Hypothalamus (tissue), 51 donors: ENCODE measurements at regions not wholly inside any gene's neighbourhood (a gene's known extent, or its start where the extent isn't known, plus 50 kb on each side); places are given as distances from the start of the nearest gene placed in this dataset.

Source experiments
- DNase-seq, 51 donors: peaks; one replicate each; lab custom pipeline; 2025; lab: John Stamatoyannopoulos, UW

DNA sequence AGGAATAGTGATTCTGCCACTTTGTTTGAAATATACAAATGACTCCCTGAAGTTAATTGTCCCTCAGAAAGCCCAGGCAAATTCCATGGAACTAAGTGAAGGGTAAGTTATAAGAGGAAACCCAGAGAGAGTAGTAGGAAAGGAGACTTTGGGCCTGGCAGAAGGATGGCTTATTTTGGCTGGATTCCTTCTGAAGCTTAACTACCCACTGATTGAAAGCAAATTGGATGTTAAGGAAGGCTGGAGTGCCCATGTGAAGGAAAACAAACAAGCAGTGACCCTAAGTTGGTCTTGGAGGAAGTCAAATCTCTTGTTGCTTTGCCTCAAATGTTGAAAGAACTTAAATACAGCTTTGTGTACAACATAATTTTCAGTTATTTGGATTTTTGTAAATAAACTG is 1106.4 kb upstream of the ZEB2 start:
- DNase-seq = no peak

DNA sequence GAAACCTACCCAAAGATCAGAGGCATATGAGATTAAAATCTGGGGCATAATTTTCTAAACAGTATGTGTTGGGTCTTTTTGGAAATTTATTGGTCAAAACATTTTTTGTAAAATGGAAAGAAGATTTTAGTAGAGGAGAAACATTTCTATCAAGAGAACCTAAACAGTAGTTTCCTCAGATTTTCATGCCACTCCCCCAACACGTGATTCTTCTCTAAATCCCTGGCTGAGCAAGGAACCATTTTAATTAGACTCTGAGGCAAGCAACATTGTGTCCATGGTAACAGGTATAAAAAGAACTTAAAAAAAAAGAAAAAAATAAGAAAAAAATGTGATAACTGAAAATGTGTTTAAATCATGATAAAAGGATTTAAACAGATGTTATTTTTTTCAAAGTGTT is 1105.2 kb upstream of the ZEB2 start:
- no peak for DNase-seq

DNA sequence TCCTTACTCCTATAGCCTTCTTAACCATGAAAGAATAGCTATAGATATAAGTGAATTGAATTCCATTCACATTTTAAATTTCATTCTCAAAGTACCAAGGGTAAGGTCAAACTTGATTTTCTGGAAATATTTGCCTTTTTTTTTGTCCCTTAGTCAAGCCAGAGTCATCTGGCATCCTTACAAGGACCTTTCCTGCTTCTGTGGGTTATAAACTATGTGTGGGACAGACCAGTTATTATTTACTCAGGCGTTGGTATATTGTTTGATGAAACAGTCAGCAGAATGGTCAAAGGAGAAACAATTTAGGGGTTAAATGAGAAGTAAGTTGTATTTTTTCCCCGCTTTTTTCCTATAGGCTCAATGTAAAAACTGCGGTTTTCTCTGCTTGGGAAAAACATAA is 1103.2 kb upstream of the ZEB2 start:
- DNase-seq = no peak

DNA sequence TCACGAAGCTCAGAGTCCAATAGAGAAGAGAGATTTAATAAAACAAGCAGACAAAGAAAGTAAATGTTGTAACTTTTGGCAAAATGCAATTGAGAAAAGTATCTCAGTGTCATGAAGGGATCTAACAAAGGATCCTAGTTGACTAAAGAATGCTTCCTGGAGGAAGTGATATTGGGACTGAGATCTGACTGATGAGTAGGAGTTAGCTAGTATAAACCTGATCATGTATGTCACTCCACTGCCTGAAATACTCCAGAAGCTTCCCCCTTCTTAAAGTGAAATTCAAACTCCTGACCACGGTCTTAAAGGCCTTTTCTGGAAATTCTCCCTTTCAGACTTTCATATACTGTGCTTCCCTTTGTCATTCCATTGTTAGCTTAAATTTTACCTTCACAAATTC is 1102.4 kb upstream of the ZEB2 start:
- DNase-seq = no peak

DNA sequence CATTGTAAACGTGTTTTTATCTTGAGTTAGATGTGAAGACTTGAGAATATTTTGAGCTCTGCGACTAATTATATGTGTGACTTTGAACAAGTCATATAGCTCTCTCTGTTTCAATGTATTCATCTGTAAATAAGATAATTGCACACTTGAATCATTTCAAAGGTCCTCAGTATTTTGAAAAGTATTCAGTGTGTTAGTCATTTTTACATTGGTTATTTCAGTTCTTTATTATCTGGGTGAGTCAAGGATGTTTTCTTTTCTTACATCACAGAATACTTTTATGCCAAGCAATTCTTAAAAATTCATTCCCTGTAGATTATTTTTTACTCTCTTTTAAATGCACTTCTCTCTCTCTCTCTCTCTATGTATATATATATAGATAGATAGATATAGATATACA is 1098.0 kb upstream of the ZEB2 start:
- DNase-seq = no peak

DNA sequence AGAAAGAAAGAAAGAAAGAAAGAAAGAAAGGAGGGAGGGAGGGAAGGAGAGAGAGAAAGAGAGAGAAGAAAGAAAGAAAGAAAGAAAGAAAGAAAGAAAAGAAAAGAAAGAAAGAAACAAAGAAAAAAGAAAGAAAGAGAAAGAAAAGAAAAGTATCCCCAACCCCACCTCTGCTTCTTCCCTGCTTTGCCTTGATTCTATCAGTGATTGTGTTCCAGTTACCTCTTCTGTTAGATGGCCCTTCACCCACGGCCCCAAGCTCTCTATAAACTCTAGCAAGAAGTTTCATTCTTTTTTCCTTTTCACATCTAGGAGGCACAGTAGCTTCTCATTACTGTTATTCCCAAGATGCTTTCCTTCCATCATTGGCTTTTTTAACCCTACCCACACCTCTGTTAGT is 1097.5 kb upstream of the ZEB2 start:
- no peak for DNase-seq

DNA sequence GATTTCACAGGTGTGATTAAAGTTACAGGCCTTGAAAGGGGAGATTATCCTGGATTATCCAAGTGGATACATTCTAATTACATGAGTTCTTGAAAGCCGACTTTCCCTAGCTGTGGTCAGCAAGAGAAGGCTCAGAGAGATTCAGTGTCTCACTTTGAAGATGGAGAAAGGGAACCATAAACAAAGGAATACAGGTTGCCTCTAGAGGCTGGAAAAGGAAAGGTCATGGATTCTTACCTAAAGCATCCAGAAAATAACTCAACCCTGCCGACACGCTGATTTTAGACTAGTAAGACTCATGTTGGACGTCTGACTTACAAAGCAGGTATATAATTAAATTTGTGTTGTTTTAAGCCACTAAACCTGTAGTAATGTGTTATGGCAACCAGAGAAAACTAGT is 1095.7 kb upstream of the ZEB2 start:
- no peak for DNase-seq

DNA sequence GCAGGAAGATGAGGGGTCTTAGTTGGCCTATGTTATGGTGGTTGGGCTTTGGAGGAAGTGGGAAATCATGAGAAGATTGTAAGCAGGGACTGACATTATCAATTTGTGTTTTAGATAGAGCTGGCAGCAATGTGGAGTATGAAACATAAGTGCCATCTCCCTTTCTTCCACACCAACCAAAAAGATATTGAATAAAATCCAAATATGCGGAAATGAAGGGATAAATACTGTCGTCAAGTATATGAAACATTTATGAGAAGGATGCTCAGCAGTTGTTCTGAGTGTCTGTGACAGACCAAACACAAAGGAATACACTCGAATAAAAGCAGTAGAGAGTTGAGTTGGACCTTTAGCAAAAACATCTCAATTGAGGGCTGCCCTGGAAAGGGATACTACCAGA is 1090.0 kb upstream of the ZEB2 start:
- no peak for DNase-seq

DNA sequence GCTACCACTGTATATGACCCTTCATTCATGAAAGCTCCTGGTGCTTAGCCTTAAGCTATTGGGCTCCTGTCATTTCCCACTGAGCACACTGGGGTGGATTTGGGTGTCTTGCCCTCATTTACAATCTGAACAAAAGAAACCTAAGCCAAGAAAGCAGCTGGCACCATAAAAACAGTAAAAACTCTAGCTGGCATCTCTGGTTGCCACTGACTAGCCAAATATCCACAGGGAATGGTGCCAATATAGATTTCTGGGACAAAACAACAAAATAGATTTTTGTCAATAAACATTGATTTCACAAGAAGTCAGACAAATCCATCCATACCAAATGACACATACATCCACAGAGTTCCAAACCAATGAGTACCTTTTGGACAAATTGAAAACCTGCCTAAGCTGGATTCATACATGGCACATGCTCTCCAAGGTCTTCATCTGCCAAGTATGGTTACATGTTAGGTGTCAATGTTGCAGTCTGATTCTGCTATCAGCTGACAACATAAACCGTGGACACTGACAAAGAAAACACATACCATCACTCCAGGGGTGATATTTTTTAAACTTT is 1081.5 kb upstream of the ZEB2 start:
- DNase-seq = no peak

DNA sequence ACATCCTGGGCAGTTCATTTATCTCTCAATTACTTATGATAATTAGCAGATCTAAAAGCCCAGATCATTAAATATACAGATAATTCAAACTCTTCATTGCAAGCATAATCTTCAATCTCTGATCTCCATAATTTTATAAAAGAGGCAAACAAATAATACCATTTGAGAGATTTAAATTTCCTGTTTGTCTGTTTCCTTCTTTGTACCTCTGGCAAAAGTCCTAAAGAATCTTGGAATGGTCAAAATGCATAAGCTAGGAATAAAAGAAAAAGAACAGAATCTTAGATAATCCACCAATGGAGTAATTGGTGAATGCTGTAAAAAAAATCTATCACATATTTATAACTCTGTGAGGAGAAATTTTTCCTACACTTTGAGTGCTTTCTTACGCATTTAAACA is 1080.9 kb upstream of the ZEB2 start:
- no peak for DNase-seq

DNA sequence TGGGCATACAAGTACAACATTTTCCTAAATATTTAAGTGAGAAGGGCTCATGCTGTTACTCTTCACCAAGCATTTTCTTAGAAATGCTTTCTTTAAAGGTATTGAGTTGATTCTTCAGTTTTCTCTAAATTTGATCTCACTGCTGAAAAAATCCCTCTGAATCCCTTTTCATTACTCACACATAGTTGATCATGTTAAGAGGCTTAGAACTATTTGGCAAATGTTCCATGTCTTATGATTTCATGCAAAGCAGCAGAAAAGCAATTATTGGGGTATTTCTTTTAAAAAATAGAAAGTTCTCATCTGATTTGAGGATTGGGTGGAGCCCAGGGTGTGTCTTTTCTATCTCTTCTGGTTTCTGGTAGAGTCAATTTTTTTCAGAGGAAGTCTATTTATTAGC is 1079.8 kb upstream of the ZEB2 start:
- no peak for DNase-seq

DNA sequence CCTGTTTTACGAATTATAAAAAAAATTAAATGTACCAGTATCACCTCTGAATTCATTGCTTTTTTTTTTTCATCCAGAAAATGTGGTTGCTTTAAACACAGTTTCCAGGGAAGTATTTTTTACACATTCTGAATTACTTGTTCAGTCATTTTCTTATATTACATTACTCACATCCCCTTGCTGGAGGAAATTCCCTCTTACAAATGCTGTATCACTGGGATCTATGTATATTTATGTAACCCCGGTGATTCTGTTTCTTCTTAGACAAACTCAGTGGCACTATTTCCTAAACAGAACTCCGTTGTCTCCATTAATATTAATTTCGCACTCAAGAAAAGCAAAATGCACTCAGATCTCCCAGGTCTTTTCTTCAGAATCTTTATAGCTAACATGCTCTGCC is 1078.5 kb upstream of the ZEB2 start:
- no peak for DNase-seq

DNA sequence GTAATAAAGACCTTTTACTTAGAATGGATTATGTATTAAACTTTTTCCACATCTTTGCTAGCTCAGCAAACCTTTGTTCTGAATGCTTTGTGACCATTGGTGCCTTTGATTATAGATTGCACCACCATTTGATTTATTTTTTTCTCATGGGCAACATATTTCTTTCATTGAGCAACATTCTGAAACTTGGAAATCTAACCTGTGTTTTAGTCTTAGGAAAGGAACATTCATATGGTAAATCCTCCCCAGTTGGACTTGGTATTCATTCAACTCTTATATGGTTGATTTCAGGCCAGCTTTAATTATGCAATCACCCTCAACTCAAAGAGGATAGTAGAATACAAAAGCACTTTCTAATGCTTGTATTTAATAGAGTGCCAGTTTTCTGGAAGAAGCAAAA is 1077.9 kb upstream of the ZEB2 start:
- DNase-seq = no peak

DNA sequence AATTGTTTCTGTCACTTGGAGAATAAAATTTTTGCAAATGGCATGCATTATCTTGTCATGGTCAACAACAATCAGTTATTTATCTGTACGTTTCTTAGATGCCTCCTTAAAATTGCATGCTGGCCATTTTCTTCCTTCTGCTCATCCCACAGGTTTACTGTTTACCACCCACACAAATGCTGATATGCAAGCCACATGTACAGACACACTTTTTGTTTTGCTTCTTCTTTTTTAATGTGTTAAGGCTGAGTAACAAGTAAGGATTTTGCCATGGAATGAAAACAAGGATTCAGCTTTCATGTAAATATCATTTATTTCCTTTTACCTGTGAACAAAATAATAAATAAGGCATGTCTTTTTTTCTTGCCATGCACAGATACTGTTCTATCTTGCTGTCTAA is 1077.1 kb upstream of the ZEB2 start:
- DNase-seq = no peak

DNA sequence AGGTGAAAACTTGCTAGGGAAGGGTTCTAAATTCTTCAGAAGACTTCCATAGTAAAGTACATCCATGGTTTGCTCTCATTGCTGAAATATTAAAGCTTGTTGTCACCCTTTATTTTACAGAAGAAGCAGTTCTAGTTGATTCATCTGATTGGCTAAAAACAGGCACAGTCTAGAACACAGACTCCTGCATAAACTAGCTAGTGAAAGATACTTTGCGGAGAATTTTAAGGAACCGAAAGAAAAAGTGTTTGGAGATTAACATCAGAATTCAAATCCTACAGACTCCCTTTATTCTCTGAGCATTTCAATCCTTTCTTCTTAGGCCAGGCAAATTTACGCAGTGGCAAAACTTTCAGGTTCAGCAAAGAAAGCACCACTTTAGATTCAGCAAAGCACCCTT is 1076.5 kb upstream of the ZEB2 start:
- no peak for DNase-seq

DNA sequence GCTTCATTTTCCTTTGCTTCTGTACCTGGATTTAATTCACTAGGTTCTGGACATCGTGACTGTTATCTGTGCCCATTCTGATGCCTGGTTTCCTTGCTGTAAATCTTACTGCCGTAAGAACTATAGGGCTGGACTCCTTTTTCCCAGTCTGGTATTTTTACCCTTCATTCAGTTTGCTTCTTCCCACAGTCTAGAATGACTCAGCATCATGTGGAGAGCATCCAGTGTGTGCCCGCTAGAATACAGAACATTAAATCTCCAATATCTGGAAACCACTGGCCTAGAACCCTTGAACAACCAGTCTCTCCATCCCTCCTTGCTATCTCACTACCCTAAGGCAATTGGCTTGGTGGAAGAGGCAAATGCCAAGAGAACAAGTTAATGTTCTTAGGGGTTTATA is 1075.4 kb upstream of the ZEB2 start:
- DNase-seq = no peak

DNA sequence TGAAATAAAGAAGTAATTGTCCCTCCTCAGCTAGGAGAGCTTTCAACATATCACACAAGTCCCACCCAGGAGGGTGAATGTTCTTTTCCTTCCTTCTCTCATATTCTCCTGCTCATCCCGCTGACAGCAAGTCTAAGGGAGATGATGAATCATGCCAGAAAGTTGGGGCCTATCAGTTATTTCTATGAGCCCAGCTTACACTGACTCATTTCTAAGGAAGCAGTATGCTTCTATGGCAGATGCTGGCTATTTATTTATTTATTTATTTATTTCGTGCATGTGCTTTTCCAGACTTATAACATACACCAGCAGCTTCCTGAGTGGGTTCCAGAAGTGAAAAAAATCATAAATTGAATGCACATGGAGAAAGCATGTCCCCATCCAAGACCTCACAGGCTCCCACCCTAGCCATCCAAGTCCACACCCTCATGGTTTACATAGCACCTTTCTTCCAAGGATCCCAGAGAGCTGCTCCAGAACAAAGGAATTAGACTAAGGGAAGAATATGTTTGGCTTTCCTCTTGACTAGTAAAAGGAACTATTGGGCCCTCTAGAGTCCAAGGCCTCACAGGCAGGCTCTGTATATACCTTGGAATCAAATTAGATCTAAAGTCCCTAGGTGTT is 1074.2 kb upstream of the ZEB2 start:
- DNase-seq = no peak

DNA sequence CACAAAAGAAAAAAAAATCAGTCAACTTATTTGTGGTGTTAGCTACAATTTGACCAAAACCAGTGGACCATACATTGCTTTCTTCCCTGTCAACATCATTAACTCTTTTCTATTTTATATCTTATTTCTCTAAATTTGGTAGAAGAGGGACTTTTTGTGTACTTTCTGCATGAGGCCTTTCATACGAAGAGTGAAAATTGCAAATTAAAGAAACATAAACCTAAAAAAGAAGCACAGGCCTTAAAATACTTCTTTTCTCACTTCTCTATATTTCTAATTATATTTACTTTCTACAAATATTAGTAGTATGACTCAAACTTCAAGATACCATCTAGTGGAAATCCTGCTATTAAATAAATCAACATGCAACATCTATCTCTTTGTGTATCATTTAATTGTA is 1073.4 kb upstream of the ZEB2 start:
- no peak for DNase-seq

DNA sequence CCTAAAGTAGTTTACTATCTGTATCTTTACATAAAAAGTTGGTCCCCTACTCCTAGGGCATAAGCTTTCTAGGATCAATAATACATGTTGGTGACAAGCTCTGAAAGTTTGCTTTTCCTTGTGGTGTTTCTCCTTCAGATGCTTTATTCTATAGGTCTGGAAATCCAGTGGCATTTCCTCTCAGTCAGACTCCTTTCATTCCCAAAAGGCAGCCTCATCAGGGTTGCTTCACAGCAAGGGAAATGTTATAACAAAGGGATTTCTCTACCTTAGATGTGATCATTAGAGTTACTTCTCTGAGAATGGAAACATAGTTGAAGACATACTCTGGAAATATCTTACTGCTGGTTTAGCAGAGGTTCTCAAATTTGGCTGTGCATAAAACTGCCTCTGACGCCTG is 1072.4 kb upstream of the ZEB2 start:
- DNase-seq = no peak

DNA sequence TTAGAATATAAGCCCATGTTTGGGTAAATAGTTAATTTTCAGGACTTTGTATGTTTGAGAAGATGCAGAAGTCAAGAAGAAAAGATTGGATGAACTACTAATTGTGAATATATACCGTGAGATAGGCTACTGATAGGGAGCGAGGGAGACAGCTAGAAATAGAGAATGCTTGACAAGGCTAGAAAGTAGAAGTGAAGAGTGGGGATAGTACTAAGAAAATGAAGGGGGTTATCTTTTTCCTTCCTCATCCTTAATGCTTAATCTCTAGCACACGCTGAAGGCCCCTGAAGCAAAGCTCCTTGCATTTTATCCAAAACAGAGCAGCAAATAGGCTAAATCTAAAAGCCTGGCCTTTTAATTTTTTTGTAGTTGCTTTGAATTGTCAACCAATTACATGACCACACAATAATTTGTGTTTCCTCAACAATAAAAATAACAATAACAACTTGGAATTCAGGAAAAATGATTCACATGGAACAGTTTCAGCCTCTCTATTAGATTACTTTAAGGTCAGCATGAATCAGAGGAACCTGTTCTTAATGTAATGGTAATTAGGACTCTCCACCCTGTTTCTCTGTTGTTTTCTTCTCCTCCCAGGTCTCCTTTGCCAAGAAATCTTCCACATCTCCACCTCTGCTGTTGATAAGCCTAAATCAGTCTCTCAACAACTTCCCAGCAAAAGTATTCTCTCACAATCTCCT is 1071.3 kb upstream of the ZEB2 start:
- DNase-seq = no peak

DNA sequence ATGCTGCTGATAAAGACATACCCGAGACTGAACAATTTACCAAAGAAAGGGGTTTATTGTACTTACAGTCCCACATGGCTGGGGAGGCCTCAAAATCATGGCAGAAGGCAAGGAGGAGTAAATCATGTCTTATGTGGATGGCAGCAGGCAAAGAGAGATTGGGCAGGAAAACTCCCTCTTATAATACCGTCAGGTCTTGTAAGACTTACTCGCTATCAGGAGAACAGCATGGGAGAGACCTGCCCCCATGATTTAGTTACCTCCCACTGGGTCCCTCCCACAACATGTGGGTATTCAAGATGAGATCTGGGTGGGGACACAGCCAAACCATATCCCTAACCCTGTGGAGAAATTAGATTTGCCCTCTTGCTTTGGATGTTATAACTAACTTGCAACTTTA is 1068.0 kb upstream of the ZEB2 start:
- no peak for DNase-seq

DNA sequence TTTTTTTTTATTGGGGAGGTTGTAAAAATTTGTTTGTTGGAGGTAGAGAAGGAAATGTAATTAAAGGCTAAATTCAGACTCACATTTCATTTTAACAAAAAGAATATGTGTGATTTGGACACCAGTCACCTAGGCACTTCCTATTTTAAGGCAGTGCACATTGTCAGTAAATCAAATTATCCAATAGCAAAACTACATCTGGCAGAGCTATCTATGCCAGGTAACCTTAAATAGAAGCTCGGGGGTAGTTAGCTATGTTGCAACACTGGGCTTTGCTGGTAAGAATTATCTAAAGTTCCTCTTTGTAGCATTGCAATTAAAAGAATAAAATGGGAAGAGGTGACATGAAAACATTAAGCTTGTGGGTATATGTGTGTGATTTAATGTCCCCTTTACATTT is 1064.4 kb upstream of the ZEB2 start:
- no peak for DNase-seq

DNA sequence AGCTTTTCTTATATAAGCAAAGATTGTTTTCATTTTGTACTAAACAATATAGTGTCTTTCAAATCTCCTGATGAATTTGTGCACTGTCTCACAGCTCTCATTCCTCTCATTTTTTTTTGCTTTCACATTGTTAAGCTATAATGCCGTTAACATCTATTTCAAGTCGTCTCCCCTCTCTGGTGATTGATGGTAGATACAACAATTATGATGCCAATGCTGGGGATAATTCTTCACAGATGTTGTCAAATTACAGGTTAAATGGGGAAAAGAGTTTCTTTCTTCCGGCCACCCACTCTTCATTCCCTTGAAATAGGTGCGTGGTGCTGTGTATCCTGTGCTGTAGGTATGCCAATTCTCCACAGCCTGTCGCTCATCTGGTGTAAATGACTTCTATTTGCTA is 1053.7 kb upstream of the ZEB2 start:
- no peak for DNase-seq
